ENCODE measurements at regions not wholly inside any gene's neighbourhood (a gene's known extent, or its start where the extent isn't known, plus 50 kb on each side); places are given as distances from the start of the nearest gene placed in this dataset.
"Not testable (repeated sequence)": the region's sequence is repeated elsewhere in the genome, so short reads cannot be mapped to it uniquely, and the experiment has no call there.

- not testable (repeated sequence) for DNase-seq (ENCODE audit: low read depth)
Measured at GRCh38 chr2:87410371-87410770, 337.5 kb upstream of the PLGLB2 start.

- not testable (repeated sequence) for DNase-seq (ENCODE audit: low read depth)
Measured at GRCh38 chr2:87412036-87412820, 335.7 kb upstream of the PLGLB2 start.

- not testable (repeated sequence) for DNase-seq (ENCODE audit: low read depth)
Measured at GRCh38 chr2:87414331-87414730, 333.6 kb upstream of the PLGLB2 start.

- DNase-seq (ENCODE audit: low read depth): not testable (repeated sequence)
Measured at GRCh38 chr2:87414795-87415570, 332.9 kb upstream of the PLGLB2 start.

GRCh38 chr2:87415586-87416265 lies 332.2 kb upstream of the PLGLB2 start:
- DNase-seq (ENCODE audit: low read depth): not testable (repeated sequence)

- not testable (repeated sequence) for DNase-seq (ENCODE audit: low read depth)
Measured at GRCh38 chr2:87416266-87416592, 331.7 kb upstream of the PLGLB2 start.

- DNase-seq (ENCODE audit: low read depth): not testable (repeated sequence)
Measured at GRCh38 chr2:87417147-87417546, 330.7 kb upstream of the PLGLB2 start.

GRCh38 chr2:87417742-87418567 lies 329.9 kb upstream of the PLGLB2 start:
- DNase-seq (ENCODE audit: low read depth): not testable (repeated sequence)

GRCh38 chr2:87418823-87419822 lies 328.8 kb upstream of the PLGLB2 start:
- not testable (repeated sequence) for DNase-seq (ENCODE audit: low read depth)

GRCh38 chr2:87419980-87420379 lies 327.9 kb upstream of the PLGLB2 start:
- not testable (repeated sequence) for DNase-seq (ENCODE audit: low read depth)

- DNase-seq (ENCODE audit: low read depth): not testable (repeated sequence)
Measured at GRCh38 chr2:87420954-87421353, 326.9 kb upstream of the PLGLB2 start.

GRCh38 chr2:87423796-87424762 lies 323.8 kb upstream of the PLGLB2 start:
- not testable (repeated sequence) for DNase-seq (ENCODE audit: low read depth)

GRCh38 chr2:87424763-87425154 lies 323.1 kb upstream of the PLGLB2 start:
- not testable (repeated sequence) for DNase-seq (ENCODE audit: low read depth)

GRCh38 chr2:87425191-87425590 lies 322.7 kb upstream of the PLGLB2 start:
- DNase-seq (ENCODE audit: low read depth): not testable (repeated sequence)

- DNase-seq (ENCODE audit: low read depth): not testable (repeated sequence)
Measured at GRCh38 chr2:87425717-87426116, 322.2 kb upstream of the PLGLB2 start.

- DNase-seq (ENCODE audit: low read depth): not testable (repeated sequence)
Measured at GRCh38 chr2:87428452-87429130, 319.3 kb upstream of the PLGLB2 start.

- not testable (repeated sequence) for DNase-seq (ENCODE audit: low read depth)
Measured at GRCh38 chr2:87429206-87429930, 318.5 kb upstream of the PLGLB2 start.

GRCh38 chr2:87429931-87430275 lies 318.0 kb upstream of the PLGLB2 start:
- not testable (repeated sequence) for DNase-seq (ENCODE audit: low read depth)

Measured in activated gamma-delta T cell treated with anti-CD3 and anti-CD28 coated beads, Interleukin-2, amount 50 U/mL, for 16 hours (primary cell).